Glutamatergic neuron (in vitro differentiated cells): ENCODE measurements at regions not wholly inside any gene's neighbourhood (a gene's known extent, or its start where the extent isn't known, plus 50 kb on each side); places are given as distances from the start of the nearest gene placed in this dataset.

Experiments used
- DNase-seq: peaks from one replicate; pipeline ENCODE4 v3.0.0; 2022
- H3K27ac Mint-ChIP-seq: one replicate; pipeline ENCODE4 v1.8.0; 2020; ENCODE audit warnings: mild to moderate bottlenecking, mixed read lengths, inconsistent platforms; ENCODE audit not compliant: unreplicated experiment
- H3K27me3 Mint-ChIP-seq: one replicate; pipeline ENCODE4 v1.8.0; 2020; ENCODE audit warnings: mild to moderate bottlenecking, moderate library complexity, mixed read lengths, inconsistent platforms; ENCODE audit not compliant: unreplicated experiment
- H3K36me3 Mint-ChIP-seq: one replicate; pipeline ENCODE4 v1.8.0; 2020; ENCODE audit warnings: mild to moderate bottlenecking, mixed read lengths, inconsistent platforms; ENCODE audit not compliant: unreplicated experiment
- H3K4me1 Mint-ChIP-seq: one replicate; pipeline ENCODE4 v1.8.0; 2020; ENCODE audit warnings: mild to moderate bottlenecking, low read depth, mixed read lengths, inconsistent platforms; ENCODE audit not compliant: unreplicated experiment
- H3K4me3 Mint-ChIP-seq: one replicate; pipeline ENCODE4 v1.8.0; 2020; ENCODE audit warnings: mild to moderate bottlenecking, mixed read lengths, inconsistent platforms; ENCODE audit not compliant: unreplicated experiment
- H3K9me3 Mint-ChIP-seq: one replicate; pipeline ENCODE4 v1.8.0; 2020; ENCODE audit warnings: mild to moderate bottlenecking, moderate library complexity, mixed read lengths, inconsistent platforms; ENCODE audit not compliant: unreplicated experiment
- TF ChIP-seq, protein P1 (sequence below): fragments of 200-600 bp; sonication (generic); IDR thresholded peaks from one replicate; pipeline ENCODE4 v1.5.0; 2021; ENCODE audit not compliant: partially characterized antibody, unreplicated experiment

DNA sequence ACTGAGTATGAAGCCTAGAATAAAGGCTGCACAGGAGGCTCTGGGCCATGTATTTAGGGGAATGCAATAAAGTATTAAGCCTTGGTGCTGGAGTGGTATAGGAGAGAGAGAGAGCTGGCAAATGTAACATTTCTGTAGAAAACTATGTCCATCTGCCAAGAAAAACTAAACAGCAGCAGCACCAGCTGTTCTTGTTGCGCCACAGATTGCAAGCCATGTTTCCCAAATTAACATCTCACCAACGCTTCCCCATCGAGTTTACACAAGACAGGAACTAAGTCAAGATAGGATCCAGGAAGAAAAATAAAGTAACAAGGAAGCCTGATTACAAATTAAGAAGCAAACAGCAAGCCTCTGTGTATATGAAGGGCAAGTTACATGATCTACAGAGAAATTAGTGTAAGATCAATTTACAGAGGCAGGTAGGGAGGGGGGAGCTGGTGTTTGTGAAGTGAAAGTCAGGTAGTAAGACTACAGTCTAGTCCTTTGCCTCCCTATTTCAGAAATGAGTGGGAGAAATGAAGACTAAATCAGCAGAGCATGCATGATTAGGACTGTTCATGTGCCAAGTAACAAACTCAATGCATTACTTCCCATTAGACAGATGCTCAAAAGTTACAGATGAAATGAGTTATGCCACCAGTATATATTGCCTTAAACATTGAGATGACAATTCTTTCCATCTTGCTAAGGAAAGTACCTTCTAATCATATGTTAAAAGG lies 900.5 kb downstream of the EPHA3 start:
- peak; percentile 14 for DNase-seq
- H3K4me1 Mint-ChIP-seq = peaks cover 24% of the 10 kb centered on the region
- peaks cover 5% of the 10 kb centered on the region for H3K36me3 Mint-ChIP-seq
- H3K4me3 Mint-ChIP-seq = peak overlapping the region; percentile 73
- peaks cover 4% of the 10 kb centered on the region for H3K27me3 Mint-ChIP-seq
- peaks cover 3% of the 10 kb centered on the region for H3K9me3 Mint-ChIP-seq
- H3K27ac Mint-ChIP-seq = peak overlapping the region; percentile 96
- TF ChIP-seq, protein P1, sequence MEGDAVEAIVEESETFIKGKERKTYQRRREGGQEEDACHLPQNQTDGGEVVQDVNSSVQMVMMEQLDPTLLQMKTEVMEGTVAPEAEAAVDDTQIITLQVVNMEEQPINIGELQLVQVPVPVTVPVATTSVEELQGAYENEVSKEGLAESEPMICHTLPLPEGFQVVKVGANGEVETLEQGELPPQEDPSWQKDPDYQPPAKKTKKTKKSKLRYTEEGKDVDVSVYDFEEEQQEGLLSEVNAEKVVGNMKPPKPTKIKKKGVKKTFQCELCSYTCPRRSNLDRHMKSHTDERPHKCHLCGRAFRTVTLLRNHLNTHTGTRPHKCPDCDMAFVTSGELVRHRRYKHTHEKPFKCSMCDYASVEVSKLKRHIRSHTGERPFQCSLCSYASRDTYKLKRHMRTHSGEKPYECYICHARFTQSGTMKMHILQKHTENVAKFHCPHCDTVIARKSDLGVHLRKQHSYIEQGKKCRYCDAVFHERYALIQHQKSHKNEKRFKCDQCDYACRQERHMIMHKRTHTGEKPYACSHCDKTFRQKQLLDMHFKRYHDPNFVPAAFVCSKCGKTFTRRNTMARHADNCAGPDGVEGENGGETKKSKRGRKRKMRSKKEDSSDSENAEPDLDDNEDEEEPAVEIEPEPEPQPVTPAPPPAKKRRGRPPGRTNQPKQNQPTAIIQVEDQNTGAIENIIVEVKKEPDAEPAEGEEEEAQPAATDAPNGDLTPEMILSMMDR = no peak

DNA sequence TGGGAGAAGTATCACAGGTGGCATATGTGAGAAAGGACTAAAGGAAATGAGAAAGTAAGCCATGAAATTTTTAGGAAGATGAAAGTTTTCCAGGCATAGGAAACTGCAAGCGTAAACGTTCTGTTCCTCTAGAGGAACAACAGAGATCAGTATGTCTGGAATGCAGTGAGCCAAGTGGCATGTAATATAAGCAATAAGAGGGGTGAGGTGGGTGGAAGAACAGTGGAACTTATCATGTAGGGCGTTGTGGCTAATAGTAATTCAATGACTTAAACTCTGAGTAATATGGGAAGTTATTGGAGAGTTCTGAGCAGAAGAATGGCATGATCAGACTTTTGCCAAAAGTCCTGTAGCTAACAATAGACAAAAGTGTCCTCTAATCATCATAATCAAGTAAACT lies 902.9 kb downstream of the EPHA3 start:
- Mint-ChIP-seq H3K4me3 (no peak overlapping the region), H3K27ac (no peak overlapping the region), H3K9me3 (peaks cover 3% of the 10 kb centered on the region), H3K36me3 (no peaks in the 10 kb centered on the region), H3K4me1 (peaks cover 24% of the 10 kb centered on the region), H3K27me3 (peaks cover 4% of the 10 kb centered on the region)
- no peak for DNase-seq
- TF ChIP-seq, protein P1 = no peak

DNA sequence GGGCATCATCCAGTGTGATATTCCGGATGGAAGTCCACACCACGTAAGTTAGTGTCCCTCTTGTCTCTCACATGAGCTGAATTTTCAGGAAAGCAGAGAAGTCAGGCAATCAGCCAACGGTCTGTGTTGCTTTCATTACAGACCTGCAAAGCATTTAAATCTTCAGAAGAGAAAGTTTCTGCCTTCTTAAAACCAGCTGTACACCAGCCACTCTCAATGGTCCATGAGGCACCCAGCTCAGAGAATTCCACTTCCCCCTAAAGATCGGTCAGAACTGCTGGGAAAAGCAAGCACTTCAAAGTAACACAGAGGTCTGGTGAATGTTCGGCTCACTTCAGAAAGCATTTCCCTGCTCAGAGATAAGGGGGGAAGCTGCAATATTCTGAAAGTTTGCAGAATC lies 903.7 kb downstream of the EPHA3 start:
- DNase-seq = no peak
- Mint-ChIP-seq H3K4me1 (peaks cover 26% of the 10 kb centered on the region), H3K36me3 (no peaks in the 10 kb centered on the region), H3K4me3 (no peak overlapping the region), H3K27me3 (peaks cover 4% of the 10 kb centered on the region), H3K27ac (no peak overlapping the region), H3K9me3 (peaks cover 3% of the 10 kb centered on the region)
- TF ChIP-seq, protein P1 = no peak

DNA sequence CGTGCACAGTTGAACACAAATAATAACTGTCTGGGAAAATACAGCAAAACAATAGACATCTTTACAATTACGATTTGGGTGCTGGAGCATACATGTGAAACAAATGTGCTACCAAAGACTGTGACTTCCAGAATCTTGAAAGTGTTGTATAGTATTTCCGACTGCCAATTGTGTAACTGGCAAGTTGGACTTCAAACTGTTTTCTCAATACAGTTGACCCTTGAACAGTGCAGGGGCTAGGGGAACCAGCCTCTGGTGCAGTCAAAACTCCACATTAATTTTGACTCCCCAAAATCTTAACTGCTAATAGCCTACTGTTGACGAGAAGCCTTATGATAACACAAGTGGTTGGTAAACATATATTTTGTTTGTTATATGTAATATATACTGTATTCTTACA lies 904.2 kb downstream of the EPHA3 start:
- peaks cover 4% of the 10 kb centered on the region for H3K27me3 Mint-ChIP-seq
- peaks cover 30% of the 10 kb centered on the region for H3K4me1 Mint-ChIP-seq

DNA sequence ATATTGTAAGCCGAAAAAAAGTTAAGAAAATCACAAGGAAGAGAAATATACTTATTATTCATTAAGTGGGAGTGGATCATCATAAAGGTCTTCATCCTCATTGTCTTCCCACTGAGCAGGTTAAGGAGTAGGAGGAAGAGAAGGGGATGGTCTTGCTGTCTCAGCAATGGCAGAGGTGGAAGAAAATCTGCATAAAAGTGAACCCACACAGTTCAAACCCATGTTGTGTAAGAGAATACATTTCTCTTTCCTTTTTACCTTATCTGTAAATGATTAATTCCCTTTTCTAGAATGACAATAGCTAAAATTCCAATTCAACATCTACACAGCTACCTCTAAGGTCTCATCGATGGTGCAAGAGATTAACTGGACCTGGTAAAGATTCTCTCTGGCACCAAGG lies 904.6 kb downstream of the EPHA3 start:
- Mint-ChIP-seq H3K4me3 (no peak overlapping the region), H3K27me3 (peaks cover 4% of the 10 kb centered on the region), H3K27ac (no peak overlapping the region), H3K4me1 (peaks cover 31% of the 10 kb centered on the region), H3K9me3 (peaks cover 5% of the 10 kb centered on the region), H3K36me3 (no peaks in the 10 kb centered on the region)
- TF ChIP-seq, protein P1 = no peak
- DNase-seq = no peak

More for the DNA sequence above, 904.2 kb downstream of the EPHA3 start:
- DNase-seq = no peak
- H3K27ac Mint-ChIP-seq = no peak overlapping the region
- H3K9me3 Mint-ChIP-seq = peaks cover 5% of the 10 kb centered on the region
- no peaks in the 10 kb centered on the region for H3K36me3 Mint-ChIP-seq
- no peak overlapping the region for H3K4me3 Mint-ChIP-seq
- TF ChIP-seq, protein P1 = no peak
